H1 (cell line): ENCODE measurements at regions not wholly inside any gene's neighbourhood (a gene's known extent, or its start where the extent isn't known, plus 50 kb on each side); places are given as distances from the start of the nearest gene placed in this dataset.

ENCODE experiments used
- CTCF ChIA-PET: fragments of 300-600 bp; sonication (Branson Sonifier 250); formaldehyde crosslinking; loops from one replicate; lab custom pipeline; 2021; ENCODE audit not compliant: partially characterized antibody; lab: Charles Lee
- POLR2A ChIA-PET: fragments of 300-600 bp; sonication (Branson Sonifier 250); formaldehyde crosslinking; loops from one replicate; lab custom pipeline; 2021; ENCODE audit warnings: inconsistent platforms; ENCODE audit not compliant: partially characterized antibody; lab: Charles Lee
- DNase-seq, 2 experiments: peaks; one replicate each; pipeline versions ENCODE4 v3.0.0 to v3.0.0-alpha.2; 2010 to 2022; ENCODE audit warnings: low spot score in 2 of 2, low read depth in 1 of 2, mixed read lengths in 1 of 2
- FAIRE-seq: peaks from 2 replicates; lab custom pipeline; 2011; peaks lifted over from hg19 to GRCh38; lab: Jason Lieb, UNC
- H2AFZ ChIP-seq: 2 replicates; pipeline ENCODE4 v1.8.1; 2012; ENCODE audit warnings: low read length, inconsistent platforms
- H2AK5ac ChIP-seq: 2 replicates; pipeline ENCODE4 v1.6.1; 2013; ENCODE audit warnings: low read depth, low read length
- H2BK120ac ChIP-seq: replicated peaks from 2 replicates; pipeline ENCODE3; 2013; ENCODE audit warnings: low read depth, low read length, inconsistent platforms
- H2BK12ac ChIP-seq: 2 replicates; pipeline ENCODE4 v1.6.1; 2013; ENCODE audit warnings: low read depth, low read length
- H2BK15ac ChIP-seq: 2 replicates; pipeline ENCODE4 v1.6.1; 2013; ENCODE audit warnings: low read length
- H2BK20ac ChIP-seq: 2 replicates; pipeline ENCODE4 v1.6.1; 2013; ENCODE audit warnings: low read length
- H2BK5ac ChIP-seq: 2 replicates; pipeline ENCODE4 v1.6.1; 2013; ENCODE audit warnings: low read depth, low read length
- H3K14ac ChIP-seq: 2 replicates; pipeline ENCODE4 v1.6.1; 2013; ENCODE audit warnings: inconsistent platforms; ENCODE audit not compliant: insufficient read length
- H3K18ac ChIP-seq: 2 replicates; pipeline ENCODE4 v1.6.1; 2013; ENCODE audit warnings: low read length; ENCODE audit errors: extremely low read depth
- H3K23ac ChIP-seq: 2 replicates; pipeline ENCODE4 v1.6.1; 2013; ENCODE audit warnings: inconsistent platforms; ENCODE audit not compliant: insufficient read length
- H3K23me2 ChIP-seq: 2 replicates; pipeline ENCODE4 v1.6.1; 2013; ENCODE audit warnings: low read depth, low read length
- H3K27ac ChIP-seq: 2 replicates; pipeline ENCODE4 v1.6.1; 2011; ENCODE audit warnings: low read depth, low read length, inconsistent platforms
- H3K27me3 ChIP-seq, 4 experiments: replicated peaks in 1 of 4; 1 replicate in 1 of 4; 2 replicates in 3 of 4; pipeline versions ENCODE4 v1.6.1 to v1.8.1; 2011 to 2013; ENCODE audit warnings: low read length in 3 of 4, mild to moderate bottlenecking in 3 of 4, inconsistent platforms in 2 of 4, mixed read lengths in 2 of 4, moderate library complexity in 1 of 4; ENCODE audit not compliant: control insufficient read depth in 3 of 4, insufficient read depth in 3 of 4; ENCODE audit errors: extremely low read depth in 1 of 4
- H3K36me3 ChIP-seq, 4 experiments: 2 replicates each; pipeline versions ENCODE4 v1.6.1 to v1.8.1; 2011 to 2013; ENCODE audit warnings: mild to moderate bottlenecking in 4 of 4, low read length in 3 of 4, moderate library complexity in 2 of 4, control low read depth in 1 of 4, inconsistent platforms in 1 of 4; ENCODE audit not compliant: insufficient read depth in 4 of 4, control insufficient read depth in 2 of 4
- H3K4ac ChIP-seq: replicated peaks from 2 replicates; pipeline ENCODE3; 2013; ENCODE audit warnings: low read length, low read depth, mixed read lengths, inconsistent platforms; ENCODE audit not compliant: insufficient read length
- H3K4me1 ChIP-seq, 4 experiments: replicated peaks in 1 of 4; 1 replicate in 1 of 4; 2 replicates in 3 of 4; pipeline versions ENCODE4 v1.6.1 to v1.8.1; 2011 to 2013; ENCODE audit warnings: low read length in 3 of 4, inconsistent platforms in 2 of 4, mixed read lengths in 1 of 4; ENCODE audit not compliant: insufficient read depth in 4 of 4, control insufficient read depth in 3 of 4
- H3K4me2 ChIP-seq, 2 experiments: 2 replicates each; pipeline versions ENCODE4 v1.6.1 to v1.8.1; 2011 to 2013; ENCODE audit warnings: low read depth in 2 of 2, low read length in 2 of 2, control low read depth in 1 of 2, inconsistent platforms in 1 of 2, mild to moderate bottlenecking in 1 of 2; ENCODE audit not compliant: insufficient read depth in 1 of 2
- H3K4me3 ChIP-seq, 4 experiments: fragments of 200-600, 300-600 bp in 1 of 4; sonication (generic), shearing (Covaris generic), sonication (Bioruptor Twin) in 1 of 4; 2 replicates each; pipeline versions ENCODE4 v1.5.1 to v1.8.1; 2011 to 2016; ENCODE audit warnings: low read length in 4 of 4, low read depth in 3 of 4, control low read depth in 2 of 4, inconsistent platforms in 2 of 4, mild to moderate bottlenecking in 2 of 4, mixed read lengths in 1 of 4, moderate library complexity in 1 of 4; ENCODE audit not compliant: insufficient read depth in 2 of 4; ENCODE audit errors: extremely low read depth in 1 of 4
- H3K56ac ChIP-seq: replicated peaks from 2 replicates; pipeline ENCODE3; 2013; ENCODE audit warnings: low read depth, mild to moderate bottlenecking, mixed read lengths, low read length, inconsistent platforms; ENCODE audit not compliant: insufficient read length
- H3K79me1 ChIP-seq: 2 replicates; pipeline ENCODE4 v1.6.1; 2013; ENCODE audit warnings: low read depth, low read length, control low read depth
- H3K79me2 ChIP-seq, 2 experiments: 2 replicates each; pipeline versions ENCODE4 v1.6.1 to v1.8.1; 2012 to 2013; ENCODE audit warnings: low read length in 2 of 2, mild to moderate bottlenecking in 2 of 2, inconsistent platforms in 1 of 2; ENCODE audit not compliant: insufficient read depth in 2 of 2, control insufficient read depth in 1 of 2
- H3K9ac ChIP-seq, 4 experiments: replicated peaks in 1 of 4; 1 replicate in 1 of 4; 2 replicates in 3 of 4; pipeline versions ENCODE4 v1.6.1 to v1.8.1; 2011 to 2013; ENCODE audit warnings: low read depth in 3 of 4, low read length in 3 of 4, control low read depth in 2 of 4, mild to moderate bottlenecking in 2 of 4, moderate library complexity in 2 of 4, inconsistent platforms in 1 of 4; ENCODE audit errors: extremely low read depth in 1 of 4
- H3K9me3 ChIP-seq, 2 experiments: 2 replicates each; pipeline versions ENCODE4 v1.6.1 to v1.8.1; 2012 to 2013; ENCODE audit warnings: mild to moderate bottlenecking in 2 of 2, moderate library complexity in 2 of 2, control low read depth in 1 of 2, inconsistent platforms in 1 of 2, low read depth in 1 of 2, low read length in 1 of 2, mixed read lengths in 1 of 2; ENCODE audit not compliant: insufficient read depth in 2 of 2
- H4K20me1 ChIP-seq, 2 experiments: replicated peaks in 1 of 2; 2 replicates each; pipeline versions ENCODE3 to v1.8.1; 2011 to 2013; ENCODE audit warnings: inconsistent platforms in 2 of 2, low read length in 2 of 2, mild to moderate bottlenecking in 1 of 2; ENCODE audit not compliant: insufficient read depth in 2 of 2, control insufficient read depth in 1 of 2
- H4K5ac ChIP-seq: 2 replicates; pipeline ENCODE4 v1.6.1; 2013; ENCODE audit warnings: low read length, low read depth, mixed read lengths, inconsistent platforms; ENCODE audit not compliant: insufficient read length
- H4K8ac ChIP-seq: 2 replicates; pipeline ENCODE4 v1.8.0; 2013; ENCODE audit warnings: mild to moderate bottlenecking, moderate library complexity, low read length, inconsistent platforms; ENCODE audit not compliant: insufficient read depth; ENCODE audit errors: extremely low read depth
- H4K91ac ChIP-seq: replicated peaks from 2 replicates; pipeline ENCODE3; 2013; ENCODE audit warnings: low read length, mixed read lengths, inconsistent platforms; ENCODE audit not compliant: insufficient read length
- BCL11A ChIP-seq, 2 experiments: IDR thresholded peaks; one replicate each; pipeline ENCODE4 v1.6.1; 2011; ENCODE audit warnings: low read depth in 2 of 2, low read length in 2 of 2, mild to moderate bottlenecking in 2 of 2
- WGBS, 2 experiments: shearing (Covaris generic) in 1 of 2; methylation state at CpG; one replicate each; pipeline versions ENCODE4 v1.1.6 to v1.1.7; 2013 to 2015; ENCODE audit warnings: low lambda C conversion rate in 2 of 2, mixed read lengths in 2 of 2, inconsistent platforms in 1 of 2, low coverage in 1 of 2, missing lambda C conversion rate in 1 of 2; ENCODE audit not compliant: insufficient replicate concordance in 2 of 2, insufficient coverage in 1 of 2, insufficient read length in 1 of 2; ENCODE audit errors: extremely low coverage in 1 of 2, missing lambda C conversion rate in 1 of 2; 5-methylcytosine and 5-hydroxymethylcytosine counted together

GRCh38 chr3:180335050-180335449 is 266.9 kb upstream of the TTC14 start:
- Histone ChIP-seq H3K36me3 (no peaks in the 10 kb centered on the region), H2AFZ (no peak overlapping the region), H2BK15ac (no peak overlapping the region), H3K56ac (no peak overlapping the region), H4K91ac (no peak overlapping the region), H3K9me3 (no peaks in the 10 kb centered on the region), H2BK20ac (no peak overlapping the region), H2AK5ac (no peak overlapping the region), H4K5ac (no peak overlapping the region), H3K9ac (no peak overlapping the region), H2BK5ac (no peak overlapping the region), H3K4me3 (no peak overlapping the region), H4K20me1 (no peaks in the 10 kb centered on the region), H3K79me2 (no peaks in the 10 kb centered on the region), H3K27ac (no peak overlapping the region), H2BK120ac (no peak overlapping the region), H3K4me2 (no peak overlapping the region), H3K18ac (no peak overlapping the region), H3K27me3 (no peaks in the 10 kb centered on the region), H4K8ac (no peak overlapping the region), H3K23me2 (no peaks in the 10 kb centered on the region; the same call in 1 of the 2 replicates), H3K23ac (no peak overlapping the region), H3K4me1 (no peaks in the 10 kb centered on the region), H3K79me1 (no peaks in the 10 kb centered on the region), H3K14ac (no peak overlapping the region), H2BK12ac (no peak overlapping the region), H3K4ac (no peak overlapping the region)
- FAIRE-seq: no peak
- ChIA-PET CTCF (interaction anchor here (0.9 kb wide), 1 partner anchor 298 kb away, joined by 3 read pairs; the partner anchor contains the start of gene PEX5L), POLR2A (no interaction called here)
- 89 to 100% methylated on average over 1 to 3 of the region's 3 CpGs for WGBS, 2 experiments
- no peak for DNase-seq
- no peak for TF ChIP-seq BCL11A (IDR thresholded peaks at IDR 0.05; ENCODE audit: low read depth in 2 of 2, low read length in 2 of 2)
